Fibroblast of skin of right biceps (primary cell): ENCODE measurements at regions not wholly inside any gene's neighbourhood (a gene's known extent, or its start where the extent isn't known, plus 50 kb on each side); places are given as distances from the start of the nearest gene placed in this dataset.
"Not testable (repeated sequence)": the region's sequence is repeated elsewhere in the genome, so short reads cannot be mapped to it uniquely, and the experiment has no call there.

ENCODE experiments used
- DNase-seq: peaks from one replicate; pipeline ENCODE4 v3.0.0-alpha.2; 2013

- no peak for DNase-seq
Measured at GRCh38 chr10:2414039-2414438, 653.3 kb upstream of the PFKP start.

- no peak for DNase-seq
Measured at GRCh38 chr10:2410049-2410448, 657.3 kb upstream of the PFKP start.

GRCh38 chr10:2401459-2401858 is 664.1 kb upstream of the ADARB2 start:
- DNase-seq, result no peak

DNA sequence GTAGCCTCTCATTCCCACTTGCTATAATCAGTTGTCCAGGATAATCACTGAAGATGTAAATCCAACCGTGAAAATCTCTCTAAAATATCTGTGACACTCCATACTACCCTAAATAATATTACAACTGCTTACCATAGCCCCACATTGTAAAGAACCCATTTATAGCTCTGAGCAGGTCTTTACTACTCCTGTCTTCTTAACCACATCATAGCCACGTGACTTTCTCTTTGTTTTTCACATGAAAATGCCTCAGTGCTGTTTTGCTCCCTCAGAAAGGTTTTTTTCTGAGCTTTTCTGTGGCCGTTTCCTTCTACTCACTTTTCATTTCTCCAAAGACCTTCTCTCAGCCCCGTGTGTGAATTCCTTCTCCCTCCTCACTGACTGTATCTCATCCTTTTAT is 662.2 kb upstream of the ADARB2 start:
- DNase-seq, result no peak

DNA sequence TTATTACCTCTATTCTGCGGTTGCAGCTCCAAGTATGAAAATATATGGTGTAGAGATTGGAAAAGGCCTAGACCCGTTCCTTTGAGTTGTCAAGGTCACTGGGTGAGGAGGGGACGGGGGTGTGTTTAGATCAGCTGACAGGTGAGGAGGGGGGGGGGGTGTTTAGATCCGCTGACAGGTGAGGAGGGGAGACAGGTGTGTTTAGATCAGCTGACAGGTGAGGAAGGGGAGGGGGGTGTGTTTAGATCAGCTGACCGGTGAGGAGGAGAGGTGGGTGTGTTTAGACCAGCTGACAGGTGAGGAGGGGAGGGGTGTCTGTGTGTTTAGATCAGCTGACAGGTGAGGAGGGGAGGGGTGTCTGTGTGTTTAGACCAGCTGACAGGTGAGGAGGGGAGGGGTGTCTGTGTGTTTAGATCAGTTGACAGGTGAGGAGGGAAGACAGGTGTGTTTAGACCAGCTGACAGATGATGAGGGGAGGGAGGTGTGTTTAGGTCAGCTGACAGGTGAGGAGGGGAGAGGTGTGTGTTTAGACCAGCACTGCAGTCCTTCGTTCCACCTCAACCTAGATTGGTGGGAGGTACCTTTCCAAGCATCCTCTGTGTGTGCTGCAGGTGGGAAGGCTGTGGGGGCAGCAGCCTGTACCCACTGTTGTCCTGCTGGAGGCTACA is 655.0 kb upstream of the ADARB2 start:
- DNase-seq, result no peak

- no peak for DNase-seq
Measured at GRCh38 chr10:2387672-2388071, 650.3 kb upstream of the ADARB2 start.

DNA sequence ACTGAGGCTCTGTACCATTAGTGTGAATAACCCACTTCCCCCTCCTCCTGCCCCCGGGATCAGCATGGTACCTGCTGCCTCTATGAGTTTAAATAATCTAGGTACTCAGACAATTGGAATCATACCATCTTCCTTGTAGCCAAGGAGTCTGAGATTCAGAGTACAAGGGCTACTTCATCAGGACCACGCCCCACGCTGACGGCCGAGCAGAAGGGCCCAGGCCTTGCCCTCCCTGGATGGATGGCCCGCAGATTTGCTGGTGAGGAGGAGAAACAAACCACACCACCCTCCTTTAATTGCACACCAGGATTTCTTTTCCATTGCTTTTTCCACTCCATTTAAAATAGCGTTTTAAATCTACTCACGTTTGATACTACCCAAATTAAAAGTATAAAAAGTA is 649.9 kb upstream of the ADARB2 start:
- DNase-seq, result no peak

DNA sequence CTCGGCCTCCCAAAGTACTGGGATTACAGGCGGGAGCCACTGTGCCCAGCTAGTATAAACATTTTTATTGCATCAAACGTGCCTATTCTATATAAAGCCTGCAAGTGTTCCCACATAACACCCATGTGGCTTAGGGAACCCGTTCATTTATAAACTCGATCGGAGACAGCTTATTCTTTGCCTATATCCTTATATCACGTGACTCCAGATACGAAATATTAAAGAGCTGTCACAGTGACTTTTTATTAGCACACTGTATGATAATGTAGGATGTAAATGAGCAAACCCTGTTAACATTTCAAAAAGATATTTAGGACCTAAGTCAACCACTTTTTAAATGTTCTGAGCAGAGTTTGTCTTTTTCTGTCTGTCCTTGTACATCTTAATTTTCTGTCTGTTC is 642.9 kb upstream of the ADARB2 start:
- DNase-seq, result no peak

- DNase-seq, result no peak
Measured at GRCh38 chr10:2367083-2367482, 629.8 kb upstream of the ADARB2 start.

DNA sequence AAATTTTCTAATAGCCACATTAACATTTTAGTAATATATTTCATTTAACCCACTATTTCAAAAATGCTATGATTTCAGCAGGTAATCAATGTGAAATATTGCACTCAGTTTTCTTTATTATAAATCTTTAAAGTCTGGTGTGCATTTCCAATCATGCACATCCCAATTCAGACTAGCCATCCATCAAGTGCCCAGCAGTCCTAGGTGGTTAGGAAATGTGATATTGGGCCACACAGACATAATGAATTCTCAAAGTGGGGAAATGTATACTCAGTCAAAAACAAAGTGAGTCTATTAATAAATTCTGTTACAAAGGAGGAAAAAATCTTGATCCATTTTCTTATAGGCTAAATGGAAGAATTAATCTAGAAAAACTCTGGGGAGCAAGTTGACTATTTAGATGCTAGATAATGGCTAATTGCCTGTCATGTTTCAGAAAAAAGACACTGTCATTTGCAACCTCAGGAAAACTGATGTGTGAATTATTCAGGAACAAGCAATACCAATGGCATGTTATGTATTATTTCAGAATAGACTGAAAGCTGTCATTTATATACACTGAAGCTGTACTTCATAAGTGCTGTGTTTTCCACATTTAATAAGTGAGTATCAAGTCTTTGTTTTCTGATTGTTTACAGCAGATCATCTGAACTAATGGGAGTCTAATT is 629.1 kb upstream of the ADARB2 start:
- DNase-seq, result no peak

DNA sequence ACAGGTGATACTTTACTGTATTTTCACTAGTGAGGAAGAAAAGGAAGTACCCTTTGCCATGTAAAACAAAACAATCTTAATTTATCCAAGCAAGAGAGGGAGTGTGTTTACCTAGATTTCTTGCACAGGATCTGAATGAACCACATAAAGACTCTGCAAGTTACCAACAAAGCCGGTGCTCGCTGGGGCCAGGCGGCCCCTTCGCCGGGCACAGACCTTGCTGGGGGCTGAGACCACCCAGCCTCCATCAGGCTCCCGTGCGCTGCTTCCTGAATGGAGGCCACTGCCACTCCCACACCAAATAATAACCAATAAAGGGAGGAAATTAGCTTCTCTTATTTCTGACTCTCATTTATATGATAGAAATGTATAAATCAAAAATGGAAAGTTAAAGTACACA is 625.0 kb upstream of the ADARB2 start:
- DNase-seq, result no peak

DNA sequence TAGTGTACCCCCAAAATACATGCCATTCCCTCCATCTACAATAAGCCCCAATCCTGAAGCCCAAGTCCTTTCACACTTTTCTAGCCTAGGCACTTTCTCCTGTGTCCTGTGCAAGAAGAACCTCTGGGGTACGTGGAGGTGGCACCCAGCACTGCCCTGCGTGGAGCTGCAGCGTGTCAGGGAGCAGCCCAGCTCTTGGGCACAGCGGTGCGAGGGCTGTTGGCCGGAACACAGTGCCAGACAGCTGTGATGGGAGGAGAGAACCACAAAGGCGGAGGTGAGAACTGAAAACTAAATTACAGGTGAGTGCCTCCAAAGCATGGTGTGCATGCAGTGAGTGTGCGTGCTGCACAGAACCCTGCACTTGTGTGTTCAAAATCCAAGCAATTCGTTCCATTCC is 621.3 kb upstream of the ADARB2 start:
- no peak for DNase-seq

DNA sequence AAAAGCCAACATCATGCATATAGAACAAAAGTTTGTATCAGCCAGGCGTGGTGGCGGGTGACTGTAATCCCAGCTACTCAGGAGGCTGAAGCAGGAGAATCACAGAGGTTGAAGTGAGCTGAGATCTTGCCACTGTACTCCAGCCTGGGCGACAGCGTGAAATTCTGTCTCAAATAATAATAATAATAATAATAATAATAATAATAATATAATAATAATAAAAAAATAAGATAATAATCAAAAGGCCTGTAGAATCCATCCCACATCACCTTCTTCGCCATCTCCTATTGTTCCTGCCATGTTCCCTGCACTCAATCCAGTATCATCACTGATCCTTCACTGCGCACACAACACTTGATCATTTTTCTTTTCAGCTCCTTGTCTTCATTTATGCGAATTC is 619.3 kb upstream of the ADARB2 start:
- DNase-seq, result no peak

DNA sequence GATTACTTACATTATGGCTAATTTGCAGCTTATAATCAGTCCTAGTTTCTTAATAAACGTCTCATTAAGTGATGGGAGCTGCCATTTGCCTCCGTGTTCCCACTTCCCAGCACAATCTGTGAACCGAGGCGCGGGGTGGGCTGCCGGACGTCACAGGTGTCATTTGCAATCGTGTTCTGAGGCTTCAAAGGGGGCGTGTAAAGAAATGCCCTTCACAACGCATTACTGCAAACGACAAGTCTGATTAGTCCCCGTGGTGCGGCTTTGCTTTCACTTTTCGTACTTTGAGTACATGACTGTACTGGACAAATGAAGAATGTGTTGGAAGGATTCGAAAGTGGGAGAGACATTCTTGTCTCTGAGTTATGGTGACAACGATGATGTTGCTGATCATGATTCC is 614.2 kb upstream of the ADARB2 start:
- DNase-seq, result no peak

DNA sequence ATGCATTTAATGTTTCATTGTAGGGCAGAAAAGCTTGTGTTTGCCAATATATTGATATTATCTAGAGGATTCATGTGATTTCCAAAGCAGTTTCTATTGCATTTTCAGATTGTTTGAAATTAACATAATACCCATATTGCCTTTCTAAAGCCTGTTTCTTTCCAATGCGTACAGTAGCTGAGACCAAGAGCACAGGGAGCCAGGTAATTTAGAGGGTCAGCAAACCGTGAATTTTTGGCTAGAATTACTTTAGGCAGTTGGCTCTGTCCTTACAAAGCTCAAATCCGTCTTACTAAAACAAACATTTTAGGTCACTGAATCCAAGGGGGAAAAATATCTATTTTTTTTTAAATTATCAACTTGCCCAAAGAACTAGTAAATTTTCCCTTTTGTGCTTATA is 604.9 kb upstream of the ADARB2 start:
- DNase-seq, result no peak

GRCh38 chr10:2340831-2341647 is 603.7 kb upstream of the ADARB2 start:
- no peak for DNase-seq

- DNase-seq, result no peak
Measured at GRCh38 chr10:2335626-2336025, 598.3 kb upstream of the ADARB2 start.

GRCh38 chr10:2334575-2334974 is 597.2 kb upstream of the ADARB2 start:
- DNase-seq, result no peak

- DNase-seq, result no peak
Measured at GRCh38 chr10:2329082-2329481, 591.8 kb upstream of the ADARB2 start.

DNA sequence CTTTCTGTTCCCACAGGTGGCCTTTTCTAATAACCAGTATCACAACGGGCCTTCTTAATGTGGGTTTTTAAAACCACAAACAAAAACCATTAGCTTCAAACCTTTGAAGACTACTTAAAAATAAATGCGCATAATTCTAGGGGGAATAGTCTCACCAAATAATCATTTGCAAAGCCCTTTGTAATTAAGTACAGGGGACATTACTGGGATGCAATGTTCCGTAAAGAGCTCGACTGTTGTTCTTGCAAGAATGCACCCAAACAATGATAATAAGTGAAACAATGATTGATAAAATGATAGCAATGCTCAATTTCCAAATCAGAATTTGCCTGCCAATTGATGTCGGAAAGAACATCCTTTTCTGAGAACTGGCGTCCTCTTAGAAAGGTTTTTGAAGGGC is 589.1 kb upstream of the ADARB2 start:
- no peak for DNase-seq

GRCh38 chr10:2315045-2315485 is 577.7 kb upstream of the ADARB2 start:
- DNase-seq, result not testable (repeated sequence)

GRCh38 chr10:2306081-2306480 is 568.8 kb upstream of the ADARB2 start:
- no peak for DNase-seq

DNA sequence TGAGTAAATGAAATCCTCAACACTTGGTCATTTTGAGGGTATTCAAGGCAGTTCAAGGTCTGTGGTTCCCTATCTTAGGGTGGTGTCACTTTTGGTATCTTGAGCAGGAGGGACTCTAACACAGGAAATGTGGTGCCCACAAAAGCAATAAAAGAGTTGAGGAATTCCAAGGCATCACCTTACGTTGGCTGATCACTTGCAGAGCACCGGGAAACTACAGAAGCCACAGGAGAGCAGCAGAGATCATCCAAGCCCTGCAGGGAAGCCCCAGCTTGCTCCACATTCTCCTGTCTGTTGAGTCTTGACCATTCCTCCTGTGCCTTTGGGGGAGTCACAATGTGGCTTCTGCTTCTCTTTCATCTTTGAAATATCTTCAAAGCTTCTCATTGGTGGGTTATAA is 565.8 kb upstream of the ADARB2 start:
- DNase-seq, result no peak

- no peak for DNase-seq
Measured at GRCh38 chr10:2301227-2301626, 563.9 kb upstream of the ADARB2 start.
